ENCODE measurements at regions not wholly inside any gene's neighbourhood (a gene's known extent, or its start where the extent isn't known, plus 50 kb on each side); places are given as distances from the start of the nearest gene placed in this dataset.

GRCh38 chr9:13974891-13975290 lies 339.1 kb downstream of the NFIB start:
- H3K27me3 ChIP-seq = no peaks in the 10 kb centered on the region
- no peaks in the 10 kb centered on the region for H3K36me3 ChIP-seq
- intact Hi-C loops (cut with DNase I; ENCODE audit: low total_unique reads) = no loop called here
- TF ChIP-seq CTCF (IDR thresholded peaks at IDR 0.05) = no peak
- no peak for TF ChIP-seq POLR2A (IDR thresholded peaks at IDR 0.05)
- H3K4me1 ChIP-seq = no peaks in the 10 kb centered on the region
- H3K4me3 ChIP-seq = no peak overlapping the region
- no peak for DNase-seq
- H3K27ac ChIP-seq = no peak overlapping the region
- H3K9me3 ChIP-seq = no peaks in the 10 kb centered on the region

GRCh38 chr9:13971966-13972655 lies 341.8 kb downstream of the NFIB start:
- Histone ChIP-seq H3K27ac (peak overlapping the region in 1 of 2 donors; percentile 21), H3K27me3 (no peaks in the 10 kb centered on the region), H3K36me3 (no peaks in the 10 kb centered on the region), H3K9me3 (no peaks in the 10 kb centered on the region), H3K4me3 (no peak overlapping the region), H3K4me1 (no peaks in the 10 kb centered on the region)
- DNase-seq = no peak
- TF ChIP-seq POLR2A (IDR thresholded peaks at IDR 0.05) = no peak
- no peak for TF ChIP-seq CTCF (IDR thresholded peaks at IDR 0.05)
- intact Hi-C loops (cut with DNase I; ENCODE audit: low total_unique reads) = no loop called here

GRCh38 chr9:13971415-13971814 lies 342.5 kb downstream of the NFIB start:
- H3K27me3 ChIP-seq = no peaks in the 10 kb centered on the region
- no peak overlapping the region for H3K4me3 ChIP-seq
- peak overlapping the region in 1 of 2 donors; percentile 19 for H3K27ac ChIP-seq
- H3K9me3 ChIP-seq = no peaks in the 10 kb centered on the region
- H3K4me1 ChIP-seq = no peaks in the 10 kb centered on the region
- TF ChIP-seq POLR2A (IDR thresholded peaks at IDR 0.05) (no peak), CTCF (IDR thresholded peaks at IDR 0.05) (no peak)
- DNase-seq = no peak
- intact Hi-C loops (cut with DNase I; ENCODE audit: low total_unique reads) = no loop called here
- no peaks in the 10 kb centered on the region for H3K36me3 ChIP-seq

- DNase-seq = no peak
- TF ChIP-seq POLR2A (IDR thresholded peaks at IDR 0.05) = no peak
- no peak for TF ChIP-seq CTCF (IDR thresholded peaks at IDR 0.05)
- H3K4me1 ChIP-seq = no peaks in the 10 kb centered on the region
- no peaks in the 10 kb centered on the region for H3K9me3 ChIP-seq
- H3K27ac ChIP-seq = no peak overlapping the region
- H3K36me3 ChIP-seq = no peaks in the 10 kb centered on the region
- no peak overlapping the region for H3K4me3 ChIP-seq
- intact Hi-C loops (cut with DNase I; ENCODE audit: low total_unique reads) = no loop called here
- no peaks in the 10 kb centered on the region for H3K27me3 ChIP-seq
These were observed 343.5 kb downstream of the NFIB start for GRCh38 chr9:13970426-13970825.

GRCh38 chr9:13970018-13970417 lies 343.9 kb downstream of the NFIB start:
- DNase-seq = no peak
- TF ChIP-seq POLR2A (IDR thresholded peaks at IDR 0.05) (no peak), CTCF (IDR thresholded peaks at IDR 0.05) (no peak)
- H3K27me3 ChIP-seq = no peaks in the 10 kb centered on the region
- intact Hi-C loops (cut with DNase I; ENCODE audit: low total_unique reads) = no loop called here
- no peak overlapping the region for H3K4me3 ChIP-seq
- no peaks in the 10 kb centered on the region for H3K9me3 ChIP-seq
- H3K27ac ChIP-seq = no peak overlapping the region
- no peaks in the 10 kb centered on the region for H3K36me3 ChIP-seq
- no peaks in the 10 kb centered on the region for H3K4me1 ChIP-seq

Data from uterus (tissue), 3 donors.